Choroid plexus epithelial cell (primary cell): ENCODE measurements at regions not wholly inside any gene's neighbourhood (a gene's known extent, or its start where the extent isn't known, plus 50 kb on each side); places are given as distances from the start of the nearest gene placed in this dataset.
A peak's percentile ranks its signal among the peaks of the same experiment; 100 is the strongest.

Experiments used
- DNase-seq: peaks from one replicate; pipeline ENCODE4 v3.0.0-alpha.2; 2010; ENCODE audit warnings: low read depth
- H3K4me3 ChIP-seq: 2 replicates; pipeline ENCODE4 v1.5.1; 2011; ENCODE audit warnings: low read depth, mild to moderate bottlenecking, control low read depth, low read length, moderate library complexity
- TF ChIP-seq, protein P1 (sequence below): conservative IDR thresholded peaks from 2 replicates; pipeline ENCODE4 v1.5.1; 2011; ENCODE audit warnings: low read depth, mild to moderate bottlenecking, control low read depth, inconsistent platforms, low read length, moderate library complexity

DNA sequence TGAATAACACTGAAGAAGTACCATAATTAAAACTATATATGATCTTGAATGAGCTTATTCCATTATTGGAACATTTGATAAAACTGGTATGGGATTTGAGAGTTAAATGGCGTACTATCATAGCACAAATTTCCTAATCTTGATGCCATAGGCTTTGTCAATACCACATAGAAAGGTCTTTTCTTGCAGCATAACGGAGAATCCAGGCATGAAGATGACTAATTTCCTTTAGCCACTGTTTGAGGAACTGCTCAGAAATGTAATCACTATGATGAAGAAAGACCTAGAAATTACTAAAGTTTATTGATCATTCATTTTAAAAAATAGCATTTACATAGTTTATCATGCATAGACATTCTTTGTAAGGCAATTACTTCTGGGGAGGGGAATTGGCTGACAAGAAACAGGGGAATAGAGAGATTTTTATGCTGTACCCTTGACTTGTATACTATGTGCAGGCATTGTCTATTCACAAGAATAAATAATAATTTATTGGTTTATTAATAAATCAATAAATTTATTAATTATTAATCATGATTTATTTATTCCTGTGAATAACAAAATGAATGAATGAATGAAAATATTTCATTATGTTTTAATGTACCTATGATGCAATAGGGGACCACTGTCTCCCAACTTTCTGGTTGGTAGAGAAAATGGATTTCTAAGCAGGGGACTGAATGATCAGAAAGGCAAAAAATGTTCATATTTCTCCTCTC is 2676.6 kb downstream of the PCDH9 start:
- DNase-seq = peak; percentile 67
- H3K4me3 ChIP-seq = no peak overlapping the region
- TF ChIP-seq, protein P1, sequence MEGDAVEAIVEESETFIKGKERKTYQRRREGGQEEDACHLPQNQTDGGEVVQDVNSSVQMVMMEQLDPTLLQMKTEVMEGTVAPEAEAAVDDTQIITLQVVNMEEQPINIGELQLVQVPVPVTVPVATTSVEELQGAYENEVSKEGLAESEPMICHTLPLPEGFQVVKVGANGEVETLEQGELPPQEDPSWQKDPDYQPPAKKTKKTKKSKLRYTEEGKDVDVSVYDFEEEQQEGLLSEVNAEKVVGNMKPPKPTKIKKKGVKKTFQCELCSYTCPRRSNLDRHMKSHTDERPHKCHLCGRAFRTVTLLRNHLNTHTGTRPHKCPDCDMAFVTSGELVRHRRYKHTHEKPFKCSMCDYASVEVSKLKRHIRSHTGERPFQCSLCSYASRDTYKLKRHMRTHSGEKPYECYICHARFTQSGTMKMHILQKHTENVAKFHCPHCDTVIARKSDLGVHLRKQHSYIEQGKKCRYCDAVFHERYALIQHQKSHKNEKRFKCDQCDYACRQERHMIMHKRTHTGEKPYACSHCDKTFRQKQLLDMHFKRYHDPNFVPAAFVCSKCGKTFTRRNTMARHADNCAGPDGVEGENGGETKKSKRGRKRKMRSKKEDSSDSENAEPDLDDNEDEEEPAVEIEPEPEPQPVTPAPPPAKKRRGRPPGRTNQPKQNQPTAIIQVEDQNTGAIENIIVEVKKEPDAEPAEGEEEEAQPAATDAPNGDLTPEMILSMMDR = no peak

- peak; percentile 73 for DNase-seq
- no peak overlapping the region for H3K4me3 ChIP-seq
- TF ChIP-seq, protein P1 = no peak
Measured at GRCh38 chr13:64551755-64552154, 2678.4 kb downstream of the PCDH9 start.

GRCh38 chr13:64546371-64546770 is 2683.8 kb downstream of the PCDH9 start:
- TF ChIP-seq, protein P1 = no peak
- H3K4me3 ChIP-seq = no peak overlapping the region
- no peak for DNase-seq

GRCh38 chr13:64540976-64541375 is 2689.2 kb downstream of the PCDH9 start:
- no peak for DNase-seq
- no peak overlapping the region for H3K4me3 ChIP-seq

DNA sequence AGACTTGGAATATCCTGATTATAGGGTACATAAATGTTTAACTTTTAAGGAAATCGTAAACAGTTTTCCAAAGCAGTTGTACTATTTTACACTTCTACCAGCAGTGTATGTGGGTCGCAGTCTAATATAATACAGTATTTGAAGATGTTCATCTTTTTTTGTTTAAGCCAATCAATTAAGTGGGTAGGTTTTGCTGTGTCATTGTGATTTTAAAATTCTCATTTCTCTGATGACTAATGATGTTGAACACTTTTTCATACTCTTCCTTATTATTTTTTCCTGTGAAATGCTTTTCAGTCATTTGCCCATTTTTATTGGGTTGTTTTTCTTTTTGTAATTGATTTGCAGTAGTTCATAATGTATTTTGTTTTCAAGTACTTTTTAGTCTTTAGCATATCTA is 2689.7 kb downstream of the PCDH9 start:
- no peak overlapping the region for H3K4me3 ChIP-seq
- TF ChIP-seq, protein P1 = no peak
- DNase-seq = no peak

More at GRCh38 chr13:64540976-64541375, 2689.2 kb downstream of the PCDH9 start:
- TF ChIP-seq, protein P1 = no peak

GRCh38 chr13:64538711-64539110 is 2691.4 kb downstream of the PCDH9 start:
- H3K4me3 ChIP-seq = no peak overlapping the region
- no peak for DNase-seq
- TF ChIP-seq, protein P1 = no peak

DNA sequence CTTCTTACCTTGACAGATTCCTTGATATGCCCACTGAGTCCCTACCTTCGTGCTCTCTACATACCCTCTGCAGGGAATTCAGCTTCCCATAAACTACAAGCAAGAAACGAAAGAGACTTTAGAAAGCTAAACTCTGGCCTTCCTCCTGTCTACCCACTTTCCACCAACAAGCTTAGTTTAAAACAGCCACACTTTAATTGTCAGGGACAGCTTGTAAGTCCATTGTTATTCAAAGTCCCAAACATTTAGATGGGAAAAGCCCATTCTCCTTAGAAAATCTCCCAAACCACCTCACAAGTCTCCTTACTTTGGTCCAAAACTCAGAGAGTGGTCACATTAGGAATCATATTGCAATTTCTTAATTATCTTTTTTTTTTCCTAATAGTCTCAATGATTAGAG is 2695.8 kb downstream of the PCDH9 start:
- no peak overlapping the region for H3K4me3 ChIP-seq
- TF ChIP-seq, protein P1 = no peak
- no peak for DNase-seq
